Trophoblast cell (in vitro differentiated cells and primary cell): ENCODE measurements at regions not wholly inside any gene's neighbourhood (a gene's known extent, or its start where the extent isn't known, plus 50 kb on each side); places are given as distances from the start of the nearest gene placed in this dataset.

Source experiments
- DNase-seq, 2 donors: peaks; one replicate each; pipeline ENCODE4 v3.0.0-alpha.2; 2016
- H2AFZ ChIP-seq: 2 replicates; pipeline ENCODE4 v1.6.1; 2013; ENCODE audit warnings: low read length, moderate library complexity, mild to moderate bottlenecking; ENCODE audit not compliant: insufficient read depth, poor library complexity
- H2AK5ac ChIP-seq: 2 replicates; pipeline ENCODE4 v1.6.1; 2013; ENCODE audit warnings: mild to moderate bottlenecking, low read length
- H2BK120ac ChIP-seq: 2 replicates; pipeline ENCODE4 v1.6.1; 2013; ENCODE audit warnings: low read length, mild to moderate bottlenecking, moderate library complexity; ENCODE audit not compliant: insufficient read depth, poor library complexity
- H2BK12ac ChIP-seq: 2 replicates; pipeline ENCODE4 v1.6.1; 2013; ENCODE audit warnings: mild to moderate bottlenecking, low read length, moderate library complexity
- H2BK5ac ChIP-seq: 2 replicates; pipeline ENCODE4 v1.6.1; 2013; ENCODE audit warnings: low read length, low read depth, moderate library complexity, mild to moderate bottlenecking; ENCODE audit not compliant: poor library complexity
- H3K14ac ChIP-seq: 2 replicates; pipeline ENCODE4 v1.6.1; 2013; ENCODE audit warnings: mild to moderate bottlenecking, low read length
- H3K18ac ChIP-seq: 2 replicates; pipeline ENCODE4 v1.6.1; 2013; ENCODE audit warnings: mild to moderate bottlenecking, low read length
- H3K23ac ChIP-seq: 2 replicates; pipeline ENCODE4 v1.6.1; 2013; ENCODE audit warnings: low read length
- H3K27ac ChIP-seq: 2 replicates; pipeline ENCODE4 v1.5.1; 2013; ENCODE audit warnings: low read depth, mild to moderate bottlenecking, inconsistent platforms, low read length, moderate library complexity
- H3K27me3 ChIP-seq: 2 replicates; pipeline ENCODE4 v1.6.1; 2013; ENCODE audit warnings: inconsistent platforms, mild to moderate bottlenecking, low read length, moderate library complexity; ENCODE audit not compliant: insufficient read depth
- H3K36me3 ChIP-seq, 2 experiments: 1 replicate in 1 of 2; 2 replicates in 1 of 2; pipeline ENCODE4 v1.6.1; 2013; ENCODE audit warnings: low read length in 2 of 2, mild to moderate bottlenecking in 2 of 2, moderate library complexity in 1 of 2; ENCODE audit not compliant: insufficient read depth in 2 of 2, control insufficient read depth in 1 of 2
- H3K4ac ChIP-seq: 2 replicates; pipeline ENCODE4 v1.6.1; 2013; ENCODE audit warnings: low read depth, mild to moderate bottlenecking, low read length, moderate library complexity
- H3K4me1 ChIP-seq, 2 experiments: 1 replicate in 1 of 2; 2 replicates in 1 of 2; pipeline ENCODE4 v1.6.1; 2013; ENCODE audit warnings: low read length in 2 of 2, mild to moderate bottlenecking in 2 of 2, moderate library complexity in 1 of 2; ENCODE audit not compliant: insufficient read depth in 2 of 2, control insufficient read depth in 1 of 2
- H3K4me2 ChIP-seq: 2 replicates; pipeline ENCODE4 v1.6.1; 2013; ENCODE audit warnings: inconsistent platforms, mild to moderate bottlenecking, low read length, moderate library complexity
- H3K4me3 ChIP-seq: 2 replicates; pipeline ENCODE4 v1.5.1; 2013; ENCODE audit warnings: mild to moderate bottlenecking, low read depth, low read length, inconsistent platforms
- H3K79me1 ChIP-seq: one replicate; pipeline ENCODE4 v1.6.1; 2013; ENCODE audit warnings: low read length
- H3K79me2 ChIP-seq: 2 replicates; pipeline ENCODE4 v1.6.1; 2013; ENCODE audit warnings: low read length, mild to moderate bottlenecking; ENCODE audit not compliant: control insufficient read depth, insufficient read depth, poor library complexity
- H3K9ac ChIP-seq: 2 replicates; pipeline ENCODE4 v1.6.1; 2013; ENCODE audit warnings: mild to moderate bottlenecking, low read length
- H3K9me3 ChIP-seq: 2 replicates; pipeline ENCODE4 v1.6.1; 2013; ENCODE audit warnings: low read depth, mild to moderate bottlenecking, control low read depth, inconsistent platforms, low read length; ENCODE audit not compliant: insufficient read depth
- H4K12ac ChIP-seq: 2 replicates; pipeline ENCODE4 v1.6.1; 2013; ENCODE audit warnings: low read depth, mild to moderate bottlenecking, low read length, moderate library complexity
- H4K8ac ChIP-seq: 2 replicates; pipeline ENCODE4 v1.6.1; 2013; ENCODE audit warnings: low read depth, mild to moderate bottlenecking, low read length, moderate library complexity
- H4K91ac ChIP-seq: one replicate; pipeline ENCODE4 v1.6.1; 2013; ENCODE audit warnings: low read depth, mild to moderate bottlenecking, low read length, moderate library complexity
- WGBS: extraction: QIAGEN DNeasy Blood & Tissue Kit; methylation state at CpG from one replicate; pipeline ENCODE4 v1.1.7; 2013; ENCODE audit warnings: missing lambda C conversion rate; ENCODE audit not compliant: insufficient read length, insufficient coverage; ENCODE audit errors: extremely low coverage; 5-methylcytosine and 5-hydroxymethylcytosine counted together

- H3K4ac ChIP-seq, result no peak overlapping the region
- H2BK120ac ChIP-seq, result no peak overlapping the region
- no peak overlapping the region for H3K23ac ChIP-seq
- H4K91ac ChIP-seq, result no peak overlapping the region
- H2AFZ ChIP-seq, result no peak overlapping the region
- H3K27me3 ChIP-seq, result no peaks in the 10 kb centered on the region
- no peaks in the 10 kb centered on the region for H3K9me3 ChIP-seq
- no peak overlapping the region for H2BK12ac ChIP-seq
- H3K4me2 ChIP-seq, result no peak overlapping the region
- no peak overlapping the region for H3K4me3 ChIP-seq
- no peak overlapping the region for H4K12ac ChIP-seq
- no peaks in the 10 kb centered on the region for H3K36me3 ChIP-seq
- no peak overlapping the region for H3K27ac ChIP-seq
- no peak overlapping the region for H3K14ac ChIP-seq
- no peak overlapping the region for H3K9ac ChIP-seq
- H3K4me1 ChIP-seq, result peaks cover 0 to 2% of the 10 kb centered on the region in 2 experiments
- DNase-seq, result no peak
- no peak overlapping the region for H2BK5ac ChIP-seq
- H3K18ac ChIP-seq, result no peak overlapping the region
- H3K79me1 ChIP-seq, result peaks cover 2% of the 10 kb centered on the region
- no peak overlapping the region for H2AK5ac ChIP-seq
- no peaks in the 10 kb centered on the region for H3K79me2 ChIP-seq
- WGBS, result no CpG with 5 or more reads among the region's 1 CpG
- no peak overlapping the region for H4K8ac ChIP-seq
Measured at GRCh38 chr20:53874706-53875105, 195.7 kb downstream of the BCAS1 start.

DNA sequence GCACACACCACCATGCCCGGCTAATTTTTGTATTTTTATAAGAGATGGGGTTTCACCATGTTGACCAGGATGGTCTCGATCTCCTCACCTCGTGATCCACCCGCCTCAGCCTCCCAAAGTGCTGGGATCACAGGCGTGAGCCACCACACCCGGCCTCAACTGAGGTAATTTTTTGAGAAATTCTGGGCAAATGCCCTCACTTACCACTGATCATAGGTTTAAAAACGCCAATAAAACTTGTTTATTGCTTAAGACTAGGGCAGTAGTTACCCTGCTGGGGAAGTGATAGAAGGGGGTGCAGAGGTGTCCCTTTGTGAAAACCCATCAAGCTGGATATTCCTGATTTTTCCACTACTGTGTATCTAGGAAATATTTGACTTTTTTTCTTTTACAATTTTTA lies 196.3 kb downstream of the BCAS1 start:
- H4K12ac ChIP-seq, result no peak overlapping the region
- H2AFZ ChIP-seq, result no peak overlapping the region
- H2BK120ac ChIP-seq, result no peak overlapping the region
- H3K9ac ChIP-seq, result no peak overlapping the region
- H2BK12ac ChIP-seq, result no peak overlapping the region
- no peaks in the 10 kb centered on the region for H3K36me3 ChIP-seq
- H2BK5ac ChIP-seq, result no peak overlapping the region
- H4K8ac ChIP-seq, result no peak overlapping the region
- H3K18ac ChIP-seq, result no peak overlapping the region
- H3K27ac ChIP-seq, result no peak overlapping the region
- no peak overlapping the region for H3K23ac ChIP-seq
- no peaks in the 10 kb centered on the region for H3K79me2 ChIP-seq
- H3K4me2 ChIP-seq, result no peak overlapping the region
- H3K79me1 ChIP-seq, result peaks cover 5% of the 10 kb centered on the region
- no peak overlapping the region for H2AK5ac ChIP-seq
- no peak overlapping the region for H3K14ac ChIP-seq
- H4K91ac ChIP-seq, result no peak overlapping the region
- H3K9me3 ChIP-seq, result no peaks in the 10 kb centered on the region
- WGBS, result no CpG with 5 or more reads among the region's 7 CpGs
- H3K4ac ChIP-seq, result no peak overlapping the region
- no peak for DNase-seq
- H3K4me3 ChIP-seq, result no peak overlapping the region
- no peaks in the 10 kb centered on the region for H3K27me3 ChIP-seq
- H3K4me1 ChIP-seq, result peaks cover 0 to 2% of the 10 kb centered on the region in 2 experiments

GRCh38 chr20:53873230-53873604 lies 197.2 kb downstream of the BCAS1 start:
- no peaks in the 10 kb centered on the region for H3K36me3 ChIP-seq
- no peak overlapping the region for H3K9ac ChIP-seq
- H2BK12ac ChIP-seq, result no peak overlapping the region
- no peaks in the 10 kb centered on the region for H3K27me3 ChIP-seq
- H3K4me1 ChIP-seq, result peaks cover 0 to 2% of the 10 kb centered on the region in 2 experiments
- no peak overlapping the region for H3K4ac ChIP-seq
- H2AK5ac ChIP-seq, result no peak overlapping the region
- no peak overlapping the region for H3K27ac ChIP-seq
- H3K23ac ChIP-seq, result no peak overlapping the region
- H3K14ac ChIP-seq, result no peak overlapping the region
- no peak overlapping the region for H2BK5ac ChIP-seq
- no peak for DNase-seq
- WGBS, result no CpG with 5 or more reads among the region's 2 CpGs
- H3K79me1 ChIP-seq, result peaks cover 5% of the 10 kb centered on the region
- no peak overlapping the region for H2AFZ ChIP-seq
- H2BK120ac ChIP-seq, result no peak overlapping the region
- no peak overlapping the region for H3K4me3 ChIP-seq
- H4K12ac ChIP-seq, result no peak overlapping the region
- no peaks in the 10 kb centered on the region for H3K9me3 ChIP-seq
- no peak overlapping the region for H4K91ac ChIP-seq
- no peak overlapping the region for H3K18ac ChIP-seq
- H3K79me2 ChIP-seq, result no peaks in the 10 kb centered on the region
- H3K4me2 ChIP-seq, result no peak overlapping the region
- H4K8ac ChIP-seq, result no peak overlapping the region

DNA sequence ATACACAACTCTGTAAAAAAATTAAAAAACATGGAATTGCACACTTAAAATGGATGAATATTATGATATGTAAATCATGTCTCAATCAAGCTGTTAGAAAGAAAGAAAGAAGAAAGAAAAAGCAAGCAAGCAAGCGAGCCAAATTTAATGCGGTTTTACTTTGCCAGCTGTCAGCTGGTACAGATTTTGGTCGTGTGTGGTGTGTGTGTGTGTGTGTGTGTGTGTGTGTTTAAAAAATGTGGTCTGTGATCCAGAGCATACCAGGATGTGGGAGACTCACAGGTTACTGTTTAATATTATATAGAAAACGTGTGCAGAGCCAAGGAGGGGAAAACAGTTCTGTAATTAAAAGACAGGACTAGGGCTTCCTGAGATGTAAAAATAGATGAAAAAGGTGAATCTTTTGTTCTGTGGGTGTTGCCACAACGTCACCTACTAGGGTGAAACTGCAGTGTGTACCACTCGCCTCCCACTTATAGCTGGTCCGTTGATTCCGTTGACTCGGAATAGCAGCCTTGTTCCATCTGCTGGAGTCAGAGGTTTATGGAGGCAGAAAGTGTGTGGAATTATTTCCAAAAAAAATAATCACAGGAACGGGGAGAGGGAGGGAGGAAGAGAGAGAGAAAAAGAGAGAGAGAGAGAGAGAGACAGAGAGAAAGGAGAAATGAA lies 197.7 kb downstream of the BCAS1 start:
- Histone ChIP-seq H3K79me2 (peaks cover 2% of the 10 kb centered on the region), H3K4me2 (no peak overlapping the region), H3K4ac (no peak overlapping the region), H3K18ac (no peak overlapping the region), H2AK5ac (no peak overlapping the region), H3K27me3 (no peaks in the 10 kb centered on the region), H3K14ac (no peak overlapping the region), H3K4me3 (no peak overlapping the region), H3K9me3 (no peaks in the 10 kb centered on the region), H3K36me3 (no peaks in the 10 kb centered on the region), H4K8ac (peak overlapping the region; percentile 85), H3K79me1 (peaks cover 10% of the 10 kb centered on the region), H3K23ac (no peak overlapping the region), H2BK5ac (no peak overlapping the region), H3K4me1 (peaks cover 3 to 7% of the 10 kb centered on the region in 2 experiments), H3K27ac (no peak overlapping the region), H4K91ac (no peak overlapping the region), H3K9ac (no peak overlapping the region), H2BK12ac (no peak overlapping the region), H2BK120ac (no peak overlapping the region), H4K12ac (no peak overlapping the region), H2AFZ (no peak overlapping the region)
- WGBS, result no CpG with 5 or more reads among the region's 10 CpGs
- DNase-seq, result no peak
